Glutamatergic neuron (in vitro differentiated cells): ENCODE measurements at regions not wholly inside any gene's neighbourhood (a gene's known extent, or its start where the extent isn't known, plus 50 kb on each side); places are given as distances from the start of the nearest gene placed in this dataset.

Experiments
- DNase-seq: peaks from one replicate; pipeline ENCODE4 v3.0.0; 2022
- H3K27ac Mint-ChIP-seq: one replicate; pipeline ENCODE4 v1.8.0; 2020; ENCODE audit warnings: mild to moderate bottlenecking, mixed read lengths, inconsistent platforms; ENCODE audit not compliant: unreplicated experiment
- H3K27me3 Mint-ChIP-seq: one replicate; pipeline ENCODE4 v1.8.0; 2020; ENCODE audit warnings: mild to moderate bottlenecking, moderate library complexity, mixed read lengths, inconsistent platforms; ENCODE audit not compliant: unreplicated experiment
- H3K36me3 Mint-ChIP-seq: one replicate; pipeline ENCODE4 v1.8.0; 2020; ENCODE audit warnings: mild to moderate bottlenecking, mixed read lengths, inconsistent platforms; ENCODE audit not compliant: unreplicated experiment
- H3K4me1 Mint-ChIP-seq: one replicate; pipeline ENCODE4 v1.8.0; 2020; ENCODE audit warnings: mild to moderate bottlenecking, low read depth, mixed read lengths, inconsistent platforms; ENCODE audit not compliant: unreplicated experiment
- H3K4me3 Mint-ChIP-seq: one replicate; pipeline ENCODE4 v1.8.0; 2020; ENCODE audit warnings: mild to moderate bottlenecking, mixed read lengths, inconsistent platforms; ENCODE audit not compliant: unreplicated experiment
- H3K9me3 Mint-ChIP-seq: one replicate; pipeline ENCODE4 v1.8.0; 2020; ENCODE audit warnings: mild to moderate bottlenecking, moderate library complexity, mixed read lengths, inconsistent platforms; ENCODE audit not compliant: unreplicated experiment
- CTCF ChIP-seq: fragments of 200-600 bp; sonication (generic); IDR thresholded peaks from one replicate; pipeline ENCODE4 v1.5.0; 2021; ENCODE audit not compliant: partially characterized antibody, unreplicated experiment

DNA sequence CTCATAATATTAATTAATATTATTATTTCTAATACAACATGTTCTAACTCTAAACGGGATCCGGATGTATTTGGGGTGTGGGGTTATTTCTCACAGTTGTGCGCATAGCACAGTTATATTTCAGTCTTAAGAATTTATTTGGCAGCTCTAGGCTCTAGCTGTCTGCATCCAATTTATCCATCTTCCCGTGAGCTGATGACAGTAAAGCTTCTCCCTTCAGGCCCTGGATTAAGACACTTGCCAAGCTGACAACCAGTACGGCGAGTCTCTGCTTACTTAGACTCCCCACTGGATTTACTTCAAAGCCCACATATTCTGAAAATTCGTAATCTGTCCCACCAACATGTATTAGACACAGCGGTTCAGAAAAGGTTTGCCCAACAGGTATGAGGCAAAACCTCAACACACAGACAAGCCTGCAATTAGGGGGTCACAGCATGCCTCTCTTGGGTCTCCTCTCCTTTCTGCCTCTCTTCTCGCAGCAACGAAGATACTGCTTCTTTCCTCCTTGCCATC is 232.9 kb upstream of the TMTC1 start:
- TF ChIP-seq CTCF, result no peak
- Mint-ChIP-seq H3K9me3 (peaks cover 4% of the 10 kb centered on the region), H3K4me1 (no peaks in the 10 kb centered on the region), H3K27me3 (no peaks in the 10 kb centered on the region), H3K36me3 (no peaks in the 10 kb centered on the region), H3K4me3 (no peak overlapping the region), H3K27ac (no peak overlapping the region)
- DNase-seq, result no peak

DNA sequence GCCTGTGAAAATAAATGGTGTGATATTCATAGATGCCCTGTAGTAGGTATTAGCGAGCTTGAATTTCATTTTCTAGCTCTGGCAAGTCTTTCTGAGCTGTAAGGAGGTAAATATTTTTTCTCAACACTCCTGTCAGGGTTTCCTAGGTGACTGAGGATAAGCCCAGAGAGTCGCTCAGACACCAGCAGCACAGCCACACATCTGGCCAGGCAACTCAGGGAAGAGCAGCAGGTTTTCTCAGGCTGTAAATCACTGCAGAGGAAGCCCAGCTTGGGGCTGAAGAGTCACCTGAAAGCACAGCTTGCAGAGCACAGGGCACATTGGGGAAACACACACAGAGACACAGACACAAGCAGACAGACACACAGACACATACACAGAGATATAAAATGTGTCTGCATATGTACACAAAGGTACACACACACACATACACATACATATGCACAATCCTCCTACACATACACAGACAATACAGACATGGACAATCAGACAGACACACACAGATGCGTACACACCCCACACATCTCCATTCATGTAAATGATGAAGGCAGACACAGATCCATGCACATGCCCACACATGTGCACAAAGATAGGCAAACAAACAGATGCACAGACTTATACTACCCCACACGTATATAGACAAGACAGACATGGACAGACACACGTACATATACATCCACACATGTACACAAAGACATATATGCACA is 232.0 kb upstream of the TMTC1 start:
- H3K4me1 Mint-ChIP-seq, result no peaks in the 10 kb centered on the region
- no peaks in the 10 kb centered on the region for H3K36me3 Mint-ChIP-seq
- no peak for DNase-seq
- H3K4me3 Mint-ChIP-seq, result no peak overlapping the region
- H3K9me3 Mint-ChIP-seq, result peaks cover 4% of the 10 kb centered on the region
- H3K27me3 Mint-ChIP-seq, result no peaks in the 10 kb centered on the region
- no peak for TF ChIP-seq CTCF
- no peak overlapping the region for H3K27ac Mint-ChIP-seq

DNA sequence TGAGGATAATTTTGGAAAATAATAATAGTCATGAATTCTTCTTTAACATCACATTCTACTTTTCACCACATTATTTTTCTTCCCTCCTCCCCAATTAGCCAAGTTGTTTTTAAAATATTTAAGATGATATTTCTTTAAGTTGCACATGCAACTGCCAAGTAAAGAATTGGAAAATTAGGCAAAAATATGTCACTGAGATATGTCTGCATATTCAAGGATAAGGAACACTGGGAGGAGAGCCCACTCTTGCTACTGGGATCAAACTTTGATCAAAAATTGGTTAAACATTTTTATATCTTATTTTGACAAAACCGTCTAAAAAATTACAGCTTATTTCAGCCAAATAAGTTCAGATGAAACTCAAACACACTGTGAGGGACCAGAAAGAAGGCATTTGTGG is 231.2 kb upstream of the TMTC1 start:
- no peak overlapping the region for H3K27ac Mint-ChIP-seq
- H3K4me1 Mint-ChIP-seq, result no peaks in the 10 kb centered on the region
- H3K4me3 Mint-ChIP-seq, result no peak overlapping the region
- H3K9me3 Mint-ChIP-seq, result peaks cover 4% of the 10 kb centered on the region
- no peak for DNase-seq
- no peaks in the 10 kb centered on the region for H3K27me3 Mint-ChIP-seq
- H3K36me3 Mint-ChIP-seq, result no peaks in the 10 kb centered on the region
- TF ChIP-seq CTCF, result no peak

- Mint-ChIP-seq H3K4me1 (no peaks in the 10 kb centered on the region), H3K4me3 (no peak overlapping the region), H3K36me3 (no peaks in the 10 kb centered on the region), H3K9me3 (peaks cover 4% of the 10 kb centered on the region), H3K27me3 (no peaks in the 10 kb centered on the region), H3K27ac (no peak overlapping the region)
- DNase-seq, result no peak
- TF ChIP-seq CTCF, result no peak
Observed at GRCh38 chr12:30012816-30013450, 229.2 kb upstream of the TMTC1 start.
